ENCODE measurements at regions not wholly inside any gene's neighbourhood (a gene's known extent, or its start where the extent isn't known, plus 50 kb on each side); places are given as distances from the start of the nearest gene placed in this dataset.

DNA sequence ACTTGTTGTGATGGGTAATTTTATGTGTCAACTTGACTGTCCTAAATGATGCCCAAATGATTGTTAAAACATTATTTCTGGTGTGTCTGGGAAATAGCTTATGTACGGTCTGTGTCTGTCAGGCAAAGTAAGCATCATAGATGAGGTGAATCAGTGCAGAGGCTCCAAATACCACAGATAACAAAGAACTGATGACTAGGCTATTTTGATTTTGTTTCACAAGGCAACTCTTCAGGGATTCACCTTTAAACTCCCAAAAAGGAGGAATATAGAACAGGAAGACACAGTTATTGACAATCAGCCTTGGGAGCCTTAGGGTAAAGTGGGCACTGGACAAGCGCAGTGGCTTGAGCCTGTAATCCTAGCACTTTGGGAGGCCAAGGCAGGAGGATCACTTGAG is 290.7 kb downstream of the PCDH10 start:
- TF ChIP-seq, protein P1, sequence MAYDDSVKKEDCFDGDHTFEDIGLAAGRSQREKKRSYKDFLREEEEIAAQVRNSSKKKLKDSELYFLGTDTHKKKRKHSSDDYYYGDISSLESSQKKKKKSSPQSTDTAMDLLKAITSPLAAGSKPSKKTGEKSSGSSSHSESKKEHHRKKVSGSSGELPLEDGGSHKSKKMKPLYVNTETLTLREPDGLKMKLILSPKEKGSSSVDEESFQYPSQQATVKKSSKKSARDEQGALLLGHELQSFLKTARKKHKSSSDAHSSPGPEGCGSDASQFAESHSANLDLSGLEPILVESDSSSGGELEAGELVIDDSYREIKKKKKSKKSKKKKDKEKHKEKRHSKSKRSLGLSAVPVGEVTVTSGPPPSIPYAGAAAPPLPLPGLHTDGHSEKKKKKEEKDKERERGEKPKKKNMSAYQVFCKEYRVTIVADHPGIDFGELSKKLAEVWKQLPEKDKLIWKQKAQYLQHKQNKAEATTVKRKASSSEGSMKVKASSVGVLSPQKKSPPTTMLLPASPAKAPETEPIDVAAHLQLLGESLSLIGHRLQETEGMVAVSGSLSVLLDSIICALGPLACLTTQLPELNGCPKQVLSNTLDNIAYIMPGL (CRISPR knock-in tag; IDR thresholded peaks at IDR 0.05) = no peak
- no peak for TF ChIP-seq RELA (CRISPR knock-in tag; IDR thresholded peaks at IDR 0.05; ENCODE audit: borderline replicate concordance)
- TF ChIP-seq, protein P2, sequence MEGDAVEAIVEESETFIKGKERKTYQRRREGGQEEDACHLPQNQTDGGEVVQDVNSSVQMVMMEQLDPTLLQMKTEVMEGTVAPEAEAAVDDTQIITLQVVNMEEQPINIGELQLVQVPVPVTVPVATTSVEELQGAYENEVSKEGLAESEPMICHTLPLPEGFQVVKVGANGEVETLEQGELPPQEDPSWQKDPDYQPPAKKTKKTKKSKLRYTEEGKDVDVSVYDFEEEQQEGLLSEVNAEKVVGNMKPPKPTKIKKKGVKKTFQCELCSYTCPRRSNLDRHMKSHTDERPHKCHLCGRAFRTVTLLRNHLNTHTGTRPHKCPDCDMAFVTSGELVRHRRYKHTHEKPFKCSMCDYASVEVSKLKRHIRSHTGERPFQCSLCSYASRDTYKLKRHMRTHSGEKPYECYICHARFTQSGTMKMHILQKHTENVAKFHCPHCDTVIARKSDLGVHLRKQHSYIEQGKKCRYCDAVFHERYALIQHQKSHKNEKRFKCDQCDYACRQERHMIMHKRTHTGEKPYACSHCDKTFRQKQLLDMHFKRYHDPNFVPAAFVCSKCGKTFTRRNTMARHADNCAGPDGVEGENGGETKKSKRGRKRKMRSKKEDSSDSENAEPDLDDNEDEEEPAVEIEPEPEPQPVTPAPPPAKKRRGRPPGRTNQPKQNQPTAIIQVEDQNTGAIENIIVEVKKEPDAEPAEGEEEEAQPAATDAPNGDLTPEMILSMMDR (IDR thresholded peaks at IDR 0.05) = no peak

Measured in WTC11 (cell line).